ENCODE measurements at regions not wholly inside any gene's neighbourhood (a gene's known extent, or its start where the extent isn't known, plus 50 kb on each side); places are given as distances from the start of the nearest gene placed in this dataset.

DNA sequence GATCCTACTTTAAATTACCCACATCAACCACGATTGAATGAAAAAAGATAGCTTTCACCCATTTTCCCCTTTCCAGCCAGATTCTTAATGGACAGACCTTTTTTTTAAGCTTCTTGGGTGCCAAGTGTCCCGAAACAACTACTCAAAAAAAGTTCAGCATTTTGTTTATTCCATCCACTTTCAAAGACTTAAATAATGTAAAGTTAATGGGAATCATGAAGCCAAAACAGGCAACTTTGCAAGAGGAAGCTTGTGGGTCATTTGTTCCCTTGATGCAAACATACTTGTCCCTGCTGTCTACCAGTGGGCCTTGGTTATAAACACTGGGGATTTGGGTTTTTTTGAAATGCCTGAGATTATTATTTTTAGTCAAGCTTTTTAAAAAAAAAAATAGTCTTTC lies 414.0 kb upstream of the PSMD7 start:
- no TSS peak for BruUV-seq (replicated peaks)
- intact Hi-C loops (cut with micrococcal nuclease) = no loop called here
- no CpG with 5 or more reads among the region's 2 CpGs for WGBS, 2 experiments (ENCODE audit: extremely low coverage in 2 of 2, insufficient read length in 1 of 2)
- DNase-seq (no peak), ATAC-seq (ENCODE audit: low read depth) (no peak)
- no peaks in the 10 kb centered on the region for H3K9me1 ChIP-seq (ENCODE audit: insufficient read depth, low read length)
- no peak overlapping the region for H4K8ac ChIP-seq (ENCODE audit: low read depth in 2 of 2, low read length in 2 of 2)
- H3K27ac ChIP-seq (ENCODE audit: insufficient read depth, low read length) = no peak overlapping the region
- no peak overlapping the region for H2AFZ ChIP-seq (replicated peaks; ENCODE audit: low read length, poor library complexity)
- in situ Hi-C loops (cut with MboI; ENCODE audit: low sequenced_read_pairs) = loop anchor here (25.0 kb wide), 2 partner anchors 1370 to 1645 kb away; no protein-coding TSS in a partner anchor
- H3K4me3 ChIP-seq (ENCODE audit: insufficient read depth, low read depth, low read length) = no peak overlapping the region
- H2AK9ac ChIP-seq (replicated peaks; ENCODE audit: low read depth, low read length, poor library complexity) = no peak overlapping the region
- no peak overlapping the region for H2AK5ac ChIP-seq (ENCODE audit: low read depth, low read length)
- no peaks in the 10 kb centered on the region for H3K9me3 ChIP-seq (ENCODE audit: control insufficient read depth, insufficient read depth, low read length)
- no peak overlapping the region for H2BK15ac ChIP-seq (ENCODE audit: low read depth, low read length)
- TF ChIP-seq, protein P1, sequence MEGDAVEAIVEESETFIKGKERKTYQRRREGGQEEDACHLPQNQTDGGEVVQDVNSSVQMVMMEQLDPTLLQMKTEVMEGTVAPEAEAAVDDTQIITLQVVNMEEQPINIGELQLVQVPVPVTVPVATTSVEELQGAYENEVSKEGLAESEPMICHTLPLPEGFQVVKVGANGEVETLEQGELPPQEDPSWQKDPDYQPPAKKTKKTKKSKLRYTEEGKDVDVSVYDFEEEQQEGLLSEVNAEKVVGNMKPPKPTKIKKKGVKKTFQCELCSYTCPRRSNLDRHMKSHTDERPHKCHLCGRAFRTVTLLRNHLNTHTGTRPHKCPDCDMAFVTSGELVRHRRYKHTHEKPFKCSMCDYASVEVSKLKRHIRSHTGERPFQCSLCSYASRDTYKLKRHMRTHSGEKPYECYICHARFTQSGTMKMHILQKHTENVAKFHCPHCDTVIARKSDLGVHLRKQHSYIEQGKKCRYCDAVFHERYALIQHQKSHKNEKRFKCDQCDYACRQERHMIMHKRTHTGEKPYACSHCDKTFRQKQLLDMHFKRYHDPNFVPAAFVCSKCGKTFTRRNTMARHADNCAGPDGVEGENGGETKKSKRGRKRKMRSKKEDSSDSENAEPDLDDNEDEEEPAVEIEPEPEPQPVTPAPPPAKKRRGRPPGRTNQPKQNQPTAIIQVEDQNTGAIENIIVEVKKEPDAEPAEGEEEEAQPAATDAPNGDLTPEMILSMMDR (conservative IDR thresholded peaks at IDR 0.05; ENCODE audit: low read depth, low read length) = no peak
- no peak for TF ChIP-seq RAD21 (IDR thresholded peaks at IDR 0.05; ENCODE audit: low read length)
- no peak for TF ChIP-seq MXI1 (IDR thresholded peaks at IDR 0.05; ENCODE audit: borderline replicate concordance, low read depth, low read length)
- TF ChIP-seq, protein P2, sequence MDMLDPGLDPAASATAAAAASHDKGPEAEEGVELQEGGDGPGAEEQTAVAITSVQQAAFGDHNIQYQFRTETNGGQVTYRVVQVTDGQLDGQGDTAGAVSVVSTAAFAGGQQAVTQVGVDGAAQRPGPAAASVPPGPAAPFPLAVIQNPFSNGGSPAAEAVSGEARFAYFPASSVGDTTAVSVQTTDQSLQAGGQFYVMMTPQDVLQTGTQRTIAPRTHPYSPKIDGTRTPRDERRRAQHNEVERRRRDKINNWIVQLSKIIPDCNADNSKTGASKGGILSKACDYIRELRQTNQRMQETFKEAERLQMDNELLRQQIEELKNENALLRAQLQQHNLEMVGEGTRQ (IDR thresholded peaks at IDR 0.05; ENCODE audit: low read depth, low read length) = no peak
- no peak for TF ChIP-seq RFX5 (IDR thresholded peaks at IDR 0.05; ENCODE audit: low read depth, low read length)
- no peak for TF ChIP-seq CHD1 (IDR thresholded peaks at IDR 0.05; ENCODE audit: low read depth, low read length)
- TF ChIP-seq MAZ (IDR thresholded peaks at IDR 0.05; ENCODE audit: borderline replicate concordance, low read depth, low read length) = no peak
- no peak for TF ChIP-seq FOS (IDR thresholded peaks at IDR 0.05; ENCODE audit: low read depth, low read length)
- TF ChIP-seq NFE2L2 (IDR thresholded peaks at IDR 0.05; ENCODE audit: low read depth, low read length) = no peak
- H4K20me1 ChIP-seq (ENCODE audit: insufficient read depth, low read length) = no peaks in the 10 kb centered on the region
- no peak overlapping the region for H3K56ac ChIP-seq (ENCODE audit: extremely low read depth, insufficient read depth, low read length)
- H4K5ac ChIP-seq (ENCODE audit: low read depth, low read length) = no peak overlapping the region
- no peak overlapping the region for H3K4me2 ChIP-seq (ENCODE audit: low read depth, low read length)
- no peak overlapping the region for H3K14ac ChIP-seq (replicated peaks; ENCODE audit: low read depth, low read length)
- H3K18ac ChIP-seq (ENCODE audit: low read depth, low read length) = no peak overlapping the region
- dilution Hi-C loops (cut with HindIII; ENCODE audit: low sequenced_read_pairs, unreplicated experiment) = no loop called here
- H3K23ac ChIP-seq (ENCODE audit: low read depth, low read length) = no peak overlapping the region
- H3K36me3 ChIP-seq (ENCODE audit: control insufficient read depth, insufficient read depth, low read length) = no peaks in the 10 kb centered on the region
- no peak overlapping the region for H4K91ac ChIP-seq (ENCODE audit: insufficient read depth, low read depth, low read length)
- CTCF ChIA-PET = interaction anchor here (0.6 kb wide), 2 partner anchors 9 to 815 kb away, joined by 3 read pairs; no protein-coding TSS in a partner anchor
- no peaks in the 10 kb centered on the region; the same call in 1 of the 2 replicates for H3K27me3 ChIP-seq (ENCODE audit: control insufficient read depth, insufficient read depth, low read length)
- H2BK120ac ChIP-seq (ENCODE audit: low read depth, low read length) = no peak overlapping the region
- H2BK20ac ChIP-seq (ENCODE audit: low read depth, low read length) = no peak overlapping the region
- H3K4ac ChIP-seq (ENCODE audit: low read depth, low read length) = no peak overlapping the region
- H3K9ac ChIP-seq (ENCODE audit: low read depth, low read length) = no peak overlapping the region
- POLR2A ChIA-PET (ENCODE audit: unreplicated experiment) = no interaction called here
- no peaks in the 10 kb centered on the region for H3K79me1 ChIP-seq (ENCODE audit: low read depth in 1 of 2, low read length in 2 of 2)
- H3K4me1 ChIP-seq (ENCODE audit: control insufficient read depth, insufficient read depth, low read length) = no peaks in the 10 kb centered on the region
- H2BK5ac ChIP-seq (ENCODE audit: low read depth, low read length, poor library complexity, severe bottlenecking) = no peak overlapping the region
